ENCODE measurements at regions not wholly inside any gene's neighbourhood (a gene's known extent, or its start where the extent isn't known, plus 50 kb on each side); places are given as distances from the start of the nearest gene placed in this dataset.

GRCh38 chr1:70656361-70656760 lies 245.3 kb downstream of the CTH start:
- no peak overlapping the region for H3K4me3 ChIP-seq
- H3K27ac ChIP-seq = no peak overlapping the region

GRCh38 chr1:70659891-70660290 lies 248.8 kb downstream of the CTH start:
- no peak overlapping the region for H3K4me3 ChIP-seq
- no peak overlapping the region for H3K27ac ChIP-seq

GRCh38 chr1:70666381-70667140 lies 255.5 kb downstream of the CTH start:
- no peak overlapping the region for H3K27ac ChIP-seq
- no peak overlapping the region for H3K4me3 ChIP-seq

- no peak overlapping the region for H3K27ac ChIP-seq
- H3K4me3 ChIP-seq = no peak overlapping the region
Observed at GRCh38 chr1:70667494-70668170, 256.6 kb downstream of the CTH start.

- H3K27ac ChIP-seq = no peak overlapping the region
Observed at GRCh38 chr1:70671006-70671405, 259.9 kb downstream of the CTH start.

GRCh38 chr1:70672442-70672888 lies 261.4 kb downstream of the CTH start:
- Histone ChIP-seq H3K4me3 (no peak overlapping the region), H3K27ac (no peak overlapping the region)

More at GRCh38 chr1:70671006-70671405, 259.9 kb downstream of the CTH start:
- H3K4me3 ChIP-seq = no peak overlapping the region

- Histone ChIP-seq H3K27ac (no peak overlapping the region), H3K4me3 (no peak overlapping the region)
Observed at GRCh38 chr1:70674941-70675685, 264.0 kb downstream of the CTH start.

- Histone ChIP-seq H3K4me3 (no peak overlapping the region), H3K27ac (no peak overlapping the region)
Observed at GRCh38 chr1:70675737-70676156, 264.7 kb downstream of the CTH start.

GRCh38 chr1:70685300-70686286 lies 274.5 kb downstream of the CTH start:
- Histone ChIP-seq H3K27ac (no peak overlapping the region), H3K4me3 (no peak overlapping the region)

- H3K27ac ChIP-seq = no peak overlapping the region
Observed at GRCh38 chr1:70688580-70688979, 277.5 kb downstream of the CTH start.

GRCh38 chr1:70706381-70707037 lies 295.4 kb downstream of the CTH start:
- Histone ChIP-seq H3K4me3 (peak overlapping the region in 2 of 7 experiments; percentile 3 to 8), H3K27ac (peak overlapping the region in 8 of 21 experiments; percentile 3 to 74 (median 36))

More at GRCh38 chr1:70688580-70688979, 277.5 kb downstream of the CTH start:
- H3K4me3 ChIP-seq = no peak overlapping the region

GRCh38 chr1:70707214-70707613 lies 296.1 kb downstream of the CTH start:
- no peak overlapping the region for H3K4me3 ChIP-seq
- peak overlapping the region in 2 of 21 experiments; percentile 36 to 74 for H3K27ac ChIP-seq

- H3K27ac ChIP-seq = no peak overlapping the region
- H3K4me3 ChIP-seq = no peak overlapping the region
Observed at GRCh38 chr1:70714149-70714548, 303.1 kb downstream of the CTH start.

GRCh38 chr1:70717211-70717610 lies 306.1 kb downstream of the CTH start:
- no peak overlapping the region for H3K27ac ChIP-seq
- no peak overlapping the region for H3K4me3 ChIP-seq

GRCh38 chr1:70717656-70718055 lies 306.6 kb downstream of the CTH start:
- no peak overlapping the region for H3K27ac ChIP-seq

GRCh38 chr1:70718086-70718630 lies 307.1 kb downstream of the CTH start:
- H3K4me3 ChIP-seq = no peak overlapping the region
- no peak overlapping the region for H3K27ac ChIP-seq

More at GRCh38 chr1:70717656-70718055, 306.6 kb downstream of the CTH start:
- H3K4me3 ChIP-seq = no peak overlapping the region

GRCh38 chr1:70719154-70719553 lies 308.1 kb downstream of the CTH start:
- H3K27ac ChIP-seq = no peak overlapping the region

GRCh38 chr1:70720109-70720508 lies 309.0 kb downstream of the CTH start:
- Histone ChIP-seq H3K27ac (no peak overlapping the region), H3K4me3 (no peak overlapping the region)

More at GRCh38 chr1:70719154-70719553, 308.1 kb downstream of the CTH start:
- no peak overlapping the region for H3K4me3 ChIP-seq

All from skin epidermis (tissue), 12 donors.